GM19023 (cell line): ENCODE measurements at regions not wholly inside any gene's neighbourhood (a gene's known extent, or its start where the extent isn't known, plus 50 kb on each side); places are given as distances from the start of the nearest gene placed in this dataset.

Experiments used
- ATAC-seq: cut with Tn5 transposase; IDR thresholded peaks from one replicate; pipeline ENCODE4 v1.9.1; 2021; ENCODE audit warnings: mild to moderate bottlenecking, moderate library complexity; ENCODE audit not compliant: unreplicated experiment

- ATAC-seq = no peak
These were observed 83.5 kb upstream of the INSIG1 start for GRCh38 chr7:155213955-155214740.

GRCh38 chr7:155215576-155216325 lies 81.9 kb upstream of the INSIG1 start:
- ATAC-seq = no peak

GRCh38 chr7:155216475-155217272 lies 81.0 kb upstream of the INSIG1 start:
- ATAC-seq = no peak

GRCh38 chr7:155217634-155218033 lies 80.0 kb upstream of the INSIG1 start:
- ATAC-seq = no peak

- no peak for ATAC-seq
These were observed 79.2 kb upstream of the INSIG1 start for GRCh38 chr7:155218276-155219153.

GRCh38 chr7:155219154-155219531 lies 78.5 kb upstream of the INSIG1 start:
- no peak for ATAC-seq

- no peak for ATAC-seq
These were observed 77.5 kb upstream of the INSIG1 start for GRCh38 chr7:155219947-155220769.

GRCh38 chr7:155220903-155221302 lies 76.8 kb upstream of the INSIG1 start:
- no peak for ATAC-seq

GRCh38 chr7:155221547-155221946 lies 76.1 kb upstream of the INSIG1 start:
- no peak for ATAC-seq

- ATAC-seq = no peak
These were observed 75.6 kb upstream of the INSIG1 start for GRCh38 chr7:155222061-155222460.

- ATAC-seq = no peak
These were observed 75.1 kb upstream of the INSIG1 start for GRCh38 chr7:155222573-155222972.

- no peak for ATAC-seq
These were observed 74.7 kb upstream of the INSIG1 start for GRCh38 chr7:155223021-155223420.

GRCh38 chr7:155223503-155223902 lies 74.2 kb upstream of the INSIG1 start:
- no peak for ATAC-seq

- no peak for ATAC-seq
These were observed 73.4 kb upstream of the INSIG1 start for GRCh38 chr7:155224116-155224811.

GRCh38 chr7:155225095-155225494 lies 72.6 kb upstream of the INSIG1 start:
- no peak for ATAC-seq

GRCh38 chr7:155225516-155225915 lies 72.2 kb upstream of the INSIG1 start:
- ATAC-seq = no peak

GRCh38 chr7:155226261-155227003 lies 71.2 kb upstream of the INSIG1 start:
- no peak for ATAC-seq

- no peak for ATAC-seq
These were observed 70.5 kb upstream of the INSIG1 start for GRCh38 chr7:155227004-155227787.
